ENCODE measurements at regions not wholly inside any gene's neighbourhood (a gene's known extent, or its start where the extent isn't known, plus 50 kb on each side); places are given as distances from the start of the nearest gene placed in this dataset.
"Not testable (repeated sequence)": the region's sequence is repeated elsewhere in the genome, so short reads cannot be mapped to it uniquely, and the experiment has no call there.

DNA sequence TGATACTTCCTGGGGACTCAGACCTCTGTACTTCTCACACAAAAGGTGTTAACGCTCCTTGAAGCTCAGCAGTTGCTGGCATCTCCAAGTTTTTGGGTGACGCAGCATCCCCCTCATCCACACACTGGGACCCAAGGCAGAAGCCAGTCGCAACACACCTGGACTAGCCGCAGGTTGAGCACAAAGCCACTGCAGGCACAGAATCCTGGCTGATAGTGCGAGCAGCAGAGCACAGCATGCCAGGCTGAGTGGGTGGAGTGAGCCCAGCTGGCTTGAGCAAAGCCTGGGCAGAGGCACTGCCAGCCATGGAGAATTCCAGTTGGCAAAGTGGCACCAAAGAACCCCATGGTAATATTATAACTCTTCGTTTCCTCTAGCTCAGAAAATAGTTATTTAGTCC is 873.2 kb upstream of the NDST4 start:
- Histone ChIP-seq H3F3A (ENCODE audit: insufficient read depth) (no peaks in the 10 kb centered on the region), H3K4me2 (ENCODE audit: unreplicated experiment) (no peak overlapping the region), H3K27ac (no peak overlapping the region), H3K4me1 (ENCODE audit: insufficient read depth) (no peaks in the 10 kb centered on the region), H2AFZ (no peak overlapping the region), H3K36me3 (ENCODE audit: low read depth) (no peaks in the 10 kb centered on the region), H3K79me2 (ENCODE audit: insufficient read depth) (no peaks in the 10 kb centered on the region), H3K27me3 (replicated peaks; ENCODE audit: insufficient read depth) (no peaks in the 10 kb centered on the region), H3K9me3 (ENCODE audit: low read depth) (no peaks in the 10 kb centered on the region), H3K9ac (no peak overlapping the region), H4K20me1 (ENCODE audit: insufficient read depth) (no peaks in the 10 kb centered on the region), H3K4me3 (no peak overlapping the region), H3K9me2 (ENCODE audit: insufficient read depth) (no peaks in the 10 kb centered on the region)
- in situ Hi-C loops (cut with MboI), result no loop called here
- TF ChIP-seq EZH2phosphoT487 (IDR thresholded peaks at IDR 0.05; ENCODE audit: insufficient read depth, low read depth), result no peak
- no peak for TF ChIP-seq EZH2 (IDR thresholded peaks at IDR 0.05; ENCODE audit: insufficient read depth, poor library complexity, severe bottlenecking)
- WGBS, 2 experiments (ENCODE audit: low coverage in 1 of 2, low lambda C conversion rate in 2 of 2, missing lambda C conversion rate in 2 of 2), result 24% methylated on average over 6 of the region's 6 CpGs
- no peak for DNase-seq

DNA sequence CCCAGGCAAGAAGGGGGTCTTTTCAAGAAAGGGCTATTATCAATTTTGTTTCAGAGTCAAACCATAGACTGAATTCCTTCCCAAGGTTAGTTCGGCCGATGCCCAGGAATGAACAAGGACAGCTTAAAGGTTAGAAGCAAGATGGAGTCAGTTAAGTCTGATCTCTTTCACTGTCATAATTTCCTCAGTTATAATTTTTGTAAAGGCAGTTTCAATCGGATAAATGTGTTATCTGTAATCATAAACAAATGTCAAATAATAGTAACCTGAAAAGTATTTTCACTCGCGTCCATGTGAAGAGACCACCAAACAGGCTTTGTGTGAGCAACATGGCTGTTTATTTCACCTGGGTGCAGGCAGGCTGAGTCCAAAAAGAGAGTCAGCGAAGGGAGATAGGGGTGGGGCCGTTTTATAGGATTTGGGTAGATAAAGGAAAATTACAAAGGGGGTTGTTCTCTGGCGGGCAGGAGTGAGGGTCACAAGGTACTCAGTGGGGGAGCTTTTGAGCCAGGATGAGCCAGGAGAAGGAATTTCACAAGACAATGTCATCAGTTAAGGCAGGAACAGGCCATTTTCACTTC is 862.1 kb upstream of the NDST4 start:
- in situ Hi-C loops (cut with MboI); H4K20me1 ChIP-seq (ENCODE audit: insufficient read depth); H3K79me2 ChIP-seq (ENCODE audit: insufficient read depth); H3K4me2 ChIP-seq (ENCODE audit: unreplicated experiment); H3K9me3 ChIP-seq (ENCODE audit: low read depth); H3K27ac ChIP-seq; H3K4me3 ChIP-seq; H3K27me3 ChIP-seq (replicated peaks; ENCODE audit: insufficient read depth); H2AFZ ChIP-seq; H3F3A ChIP-seq (ENCODE audit: insufficient read depth); H3K9me2 ChIP-seq (ENCODE audit: insufficient read depth); H3K4me1 ChIP-seq (ENCODE audit: insufficient read depth); H3K36me3 ChIP-seq (ENCODE audit: low read depth); H3K9ac ChIP-seq; DNase-seq: not testable (repeated sequence)
- whole genome bisulfite sequencing, 2 experiments (ENCODE audit: low coverage in 1 of 2, low lambda C conversion rate in 2 of 2, missing lambda C conversion rate in 2 of 2), result 30 to 31% methylated on average over 8 of the region's 8 CpGs

DNA sequence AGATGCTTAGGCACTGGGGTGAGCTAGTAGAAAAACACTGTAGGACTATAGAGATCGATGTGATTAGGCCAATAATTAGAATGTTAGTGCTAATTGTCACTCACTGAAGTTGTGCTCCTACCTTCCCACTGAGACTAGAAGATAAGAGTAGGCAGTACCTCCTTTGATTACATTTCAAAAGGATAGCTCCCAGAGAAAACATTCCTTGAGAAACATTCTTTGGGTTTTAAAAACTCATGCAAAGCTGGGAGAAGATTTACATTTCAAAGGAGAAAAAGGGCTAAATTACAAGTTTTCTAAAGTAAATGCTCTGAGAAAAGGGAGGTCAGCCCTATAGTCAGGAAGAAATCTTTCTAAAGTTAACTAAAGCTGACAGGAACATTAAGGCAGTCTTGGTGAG is 860.3 kb upstream of the NDST4 start:
- no peak for DNase-seq
- H3K36me3 ChIP-seq (ENCODE audit: low read depth), result no peaks in the 10 kb centered on the region
- H3K9me3 ChIP-seq (ENCODE audit: low read depth), result no peaks in the 10 kb centered on the region
- TF ChIP-seq EZH2 (IDR thresholded peaks at IDR 0.05; ENCODE audit: insufficient read depth, poor library complexity, severe bottlenecking), result no peak
- no peak for TF ChIP-seq EZH2phosphoT487 (IDR thresholded peaks at IDR 0.05; ENCODE audit: insufficient read depth, low read depth)
- H3K27me3 ChIP-seq (replicated peaks; ENCODE audit: insufficient read depth), result no peaks in the 10 kb centered on the region
- no peaks in the 10 kb centered on the region for H3F3A ChIP-seq (ENCODE audit: insufficient read depth)
- H3K27ac ChIP-seq, result no peak overlapping the region
- H3K79me2 ChIP-seq (ENCODE audit: insufficient read depth), result no peaks in the 10 kb centered on the region
- no peak overlapping the region for H2AFZ ChIP-seq
- no peaks in the 10 kb centered on the region for H3K4me1 ChIP-seq (ENCODE audit: insufficient read depth)
- in situ Hi-C loops (cut with MboI), result no loop called here
- no peaks in the 10 kb centered on the region for H4K20me1 ChIP-seq (ENCODE audit: insufficient read depth)
- H3K9ac ChIP-seq, result no peak overlapping the region
- H3K4me3 ChIP-seq, result no peak overlapping the region
- 0 to 6% methylated on average over 1 of the region's 1 CpG for WGBS, 2 experiments (ENCODE audit: low coverage in 1 of 2, low lambda C conversion rate in 2 of 2, missing lambda C conversion rate in 2 of 2)
- H3K9me2 ChIP-seq (ENCODE audit: insufficient read depth), result no peaks in the 10 kb centered on the region
- no peak overlapping the region for H3K4me2 ChIP-seq (ENCODE audit: unreplicated experiment)

DNA sequence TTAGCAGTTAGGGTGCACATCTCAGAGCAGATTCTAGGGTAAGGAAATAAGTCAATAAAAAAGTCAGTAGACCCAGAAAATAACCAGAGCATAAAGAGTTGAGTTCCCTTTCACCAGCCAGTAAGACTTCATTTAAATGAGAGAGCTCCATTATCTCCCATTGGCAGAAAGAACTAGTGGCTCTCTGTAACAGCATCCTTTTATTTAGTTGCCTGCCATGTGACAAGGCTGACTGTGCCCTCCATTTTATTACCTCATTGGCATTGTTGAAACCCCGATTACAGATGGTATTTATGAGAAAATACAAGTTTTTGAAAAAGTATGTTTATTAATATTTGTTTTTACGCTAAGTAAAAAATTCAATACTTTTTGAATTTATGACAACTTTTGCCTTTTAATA is 859.5 kb upstream of the NDST4 start:
- H3K36me3 ChIP-seq (ENCODE audit: low read depth), result no peaks in the 10 kb centered on the region
- WGBS, 2 experiments (ENCODE audit: low coverage in 1 of 2, low lambda C conversion rate in 2 of 2, missing lambda C conversion rate in 2 of 2), result 32 to 40% methylated on average over 2 of the region's 2 CpGs
- H2AFZ ChIP-seq, result no peak overlapping the region
- no peak overlapping the region for H3K9ac ChIP-seq
- H3K9me2 ChIP-seq (ENCODE audit: insufficient read depth), result no peaks in the 10 kb centered on the region
- H3K4me3 ChIP-seq, result no peak overlapping the region
- no peaks in the 10 kb centered on the region for H3F3A ChIP-seq (ENCODE audit: insufficient read depth)
- no peak overlapping the region for H3K4me2 ChIP-seq (ENCODE audit: unreplicated experiment)
- in situ Hi-C loops (cut with MboI), result no loop called here
- H3K27me3 ChIP-seq (replicated peaks; ENCODE audit: insufficient read depth), result no peaks in the 10 kb centered on the region
- no peaks in the 10 kb centered on the region for H3K4me1 ChIP-seq (ENCODE audit: insufficient read depth)
- H3K9me3 ChIP-seq (ENCODE audit: low read depth), result no peaks in the 10 kb centered on the region
- H3K79me2 ChIP-seq (ENCODE audit: insufficient read depth), result no peaks in the 10 kb centered on the region
- no peak overlapping the region for H3K27ac ChIP-seq
- TF ChIP-seq EZH2phosphoT487 (IDR thresholded peaks at IDR 0.05; ENCODE audit: insufficient read depth, low read depth) (no peak), EZH2 (IDR thresholded peaks at IDR 0.05; ENCODE audit: insufficient read depth, poor library complexity, severe bottlenecking) (no peak)
- DNase-seq, result no peak
- no peaks in the 10 kb centered on the region for H4K20me1 ChIP-seq (ENCODE audit: insufficient read depth)

DNA sequence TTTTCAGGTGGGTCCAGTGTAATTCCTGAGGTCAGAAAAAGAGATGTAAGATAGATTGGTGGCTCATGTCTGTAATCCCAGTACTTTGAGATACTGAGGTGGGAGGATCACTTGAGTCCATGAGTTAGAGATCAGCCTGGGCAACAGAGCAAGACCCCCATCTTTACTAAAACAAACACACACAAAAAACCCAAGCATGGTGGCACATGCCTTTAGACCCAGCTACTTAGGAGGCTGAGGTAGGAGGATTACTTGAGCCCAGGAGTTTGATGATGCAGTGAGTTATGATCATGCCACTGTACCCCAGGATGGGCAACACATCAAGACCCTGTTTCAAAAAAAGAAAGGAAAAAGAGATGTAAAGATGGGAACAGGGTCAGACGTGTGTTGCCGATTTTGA is 857.4 kb upstream of the NDST4 start:
- no peaks in the 10 kb centered on the region for H3F3A ChIP-seq (ENCODE audit: insufficient read depth)
- no peaks in the 10 kb centered on the region for H4K20me1 ChIP-seq (ENCODE audit: insufficient read depth)
- H3K79me2 ChIP-seq (ENCODE audit: insufficient read depth), result no peaks in the 10 kb centered on the region
- no peaks in the 10 kb centered on the region for H3K36me3 ChIP-seq (ENCODE audit: low read depth)
- H3K9me3 ChIP-seq (ENCODE audit: low read depth), result no peaks in the 10 kb centered on the region
- no peak overlapping the region for H3K4me3 ChIP-seq
- DNase-seq, result no peak
- no peak overlapping the region for H2AFZ ChIP-seq
- 23 to 27% methylated on average over 2 of the region's 2 CpGs for WGBS, 2 experiments (ENCODE audit: low coverage in 1 of 2, low lambda C conversion rate in 2 of 2, missing lambda C conversion rate in 2 of 2)
- no peaks in the 10 kb centered on the region for H3K9me2 ChIP-seq (ENCODE audit: insufficient read depth)
- in situ Hi-C loops (cut with MboI), result no loop called here
- H3K27ac ChIP-seq, result no peak overlapping the region
- TF ChIP-seq EZH2phosphoT487 (IDR thresholded peaks at IDR 0.05; ENCODE audit: insufficient read depth, low read depth), result no peak
- H3K9ac ChIP-seq, result no peak overlapping the region
- no peaks in the 10 kb centered on the region for H3K4me1 ChIP-seq (ENCODE audit: insufficient read depth)
- H3K4me2 ChIP-seq (ENCODE audit: unreplicated experiment), result no peak overlapping the region
- H3K27me3 ChIP-seq (replicated peaks; ENCODE audit: insufficient read depth), result no peaks in the 10 kb centered on the region

Data from GM23248 (cell line).